Left colon (tissue), 2 donors: ENCODE measurements at regions not wholly inside any gene's neighbourhood (a gene's known extent, or its start where the extent isn't known, plus 50 kb on each side); places are given as distances from the start of the nearest gene placed in this dataset.

Source experiments
- ATAC-seq: fragments of 200-7000 bp; cut with Tn5 transposase; one replicate; pipeline ENCODE4 v1.9.1; 2020; ENCODE audit warnings: mild to moderate bottlenecking, moderate library complexity
- DNase-seq, 2 donors: peaks; one replicate each; pipeline ENCODE4 v3.0.0-alpha.2; 2020
- intact Hi-C, 2 donors: fragments of 100-400 bp; cut with DNase I in 1 of 2; cut with micrococcal nuclease in 1 of 2; formaldehyde crosslinking; loops; one replicate each; pipeline versions ENCODE4 v1.11.2 to v1.14.0; 2022; cut with DNase I, micrococcal nuclease
- donor health status: DM: no; HTN: no; CAD: no.
- donor health status: DM: yes; HTN: yes; CAD: no.

DNA sequence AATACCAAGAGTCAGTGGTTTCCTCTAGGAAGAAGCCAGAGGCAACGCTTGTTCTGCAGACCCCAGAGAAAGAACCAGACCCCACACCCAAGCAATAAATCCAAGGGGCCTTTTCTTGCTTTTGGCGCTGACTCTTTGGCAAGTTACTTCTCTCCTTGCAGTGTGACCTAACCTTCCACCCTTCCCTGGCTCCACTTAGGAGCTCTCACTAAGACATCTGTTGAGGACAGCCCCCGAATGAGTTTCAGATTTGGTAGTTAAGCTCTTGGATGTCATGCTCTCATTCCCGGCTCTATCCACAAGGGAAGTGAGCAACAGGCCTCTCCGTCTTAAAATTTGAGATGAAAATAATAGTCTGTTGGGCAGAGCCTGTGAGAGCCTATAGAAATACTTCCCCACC lies 50.6 kb upstream of the FAM204A start:
- intact Hi-C loops: no loop called here

More for the DNA sequence above, 50.6 kb upstream of the FAM204A start:
- DNase-seq (no peak), ATAC-seq (no peak)
